Peyer's patch (tissue), 4 donors: ENCODE measurements at regions not wholly inside any gene's neighbourhood (a gene's known extent, or its start where the extent isn't known, plus 50 kb on each side); places are given as distances from the start of the nearest gene placed in this dataset.
"Not testable (repeated sequence)": the region's sequence is repeated elsewhere in the genome, so short reads cannot be mapped to it uniquely, and the experiment has no call there.

Source experiments
- POLR2A ChIP-seq, 2 donors: fragments of 450-650 bp; IDR thresholded peaks; one replicate each; pipeline ENCODE4 v1.5.1; 2017; ENCODE audit warnings: antibody characterized with exemption in 2 of 2, mild to moderate bottlenecking in 2 of 2, moderate library complexity in 2 of 2
- TF ChIP-seq, protein P1 (sequence below), 6 experiments: fragments of 450-650 bp in 4 of 6; fragments of 200-600 bp in 2 of 6; sonication (generic) in 1 of 6; IDR thresholded peaks; one replicate each; pipeline ENCODE4 v1.5.1; 2017 to 2019; ENCODE audit warnings: antibody characterized with exemption in 6 of 6, mild to moderate bottlenecking in 3 of 6, moderate library complexity in 1 of 6

- TF ChIP-seq POLR2A (IDR thresholded peaks at IDR 0.05), result not testable (repeated sequence)
- TF ChIP-seq, protein P1, sequence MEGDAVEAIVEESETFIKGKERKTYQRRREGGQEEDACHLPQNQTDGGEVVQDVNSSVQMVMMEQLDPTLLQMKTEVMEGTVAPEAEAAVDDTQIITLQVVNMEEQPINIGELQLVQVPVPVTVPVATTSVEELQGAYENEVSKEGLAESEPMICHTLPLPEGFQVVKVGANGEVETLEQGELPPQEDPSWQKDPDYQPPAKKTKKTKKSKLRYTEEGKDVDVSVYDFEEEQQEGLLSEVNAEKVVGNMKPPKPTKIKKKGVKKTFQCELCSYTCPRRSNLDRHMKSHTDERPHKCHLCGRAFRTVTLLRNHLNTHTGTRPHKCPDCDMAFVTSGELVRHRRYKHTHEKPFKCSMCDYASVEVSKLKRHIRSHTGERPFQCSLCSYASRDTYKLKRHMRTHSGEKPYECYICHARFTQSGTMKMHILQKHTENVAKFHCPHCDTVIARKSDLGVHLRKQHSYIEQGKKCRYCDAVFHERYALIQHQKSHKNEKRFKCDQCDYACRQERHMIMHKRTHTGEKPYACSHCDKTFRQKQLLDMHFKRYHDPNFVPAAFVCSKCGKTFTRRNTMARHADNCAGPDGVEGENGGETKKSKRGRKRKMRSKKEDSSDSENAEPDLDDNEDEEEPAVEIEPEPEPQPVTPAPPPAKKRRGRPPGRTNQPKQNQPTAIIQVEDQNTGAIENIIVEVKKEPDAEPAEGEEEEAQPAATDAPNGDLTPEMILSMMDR (IDR thresholded peaks at IDR 0.05), result not testable (repeated sequence)
Measured at GRCh38 chr9:33705440-33705839, 89.9 kb upstream of the PRSS3 start.
